H9 (cell line): ENCODE measurements at regions not wholly inside any gene's neighbourhood (a gene's known extent, or its start where the extent isn't known, plus 50 kb on each side); places are given as distances from the start of the nearest gene placed in this dataset.

Experiments
- DNase-seq: peaks from one replicate; pipeline ENCODE4 v3.0.0-alpha.2; 2017
- H2AFZ ChIP-seq: one replicate; pipeline ENCODE4 v1.6.1; 2013; ENCODE audit warnings: mild to moderate bottlenecking, low read length, control low read depth, moderate library complexity
- H2AK5ac ChIP-seq: 2 replicates; pipeline ENCODE4 v1.6.1; 2013; ENCODE audit warnings: low read length, control low read depth, mixed read lengths; ENCODE audit not compliant: insufficient read length
- H2BK120ac ChIP-seq: one replicate; pipeline ENCODE4 v1.6.1; 2013; ENCODE audit warnings: low read depth, mild to moderate bottlenecking, low read length, control low read depth, inconsistent platforms; ENCODE audit not compliant: poor library complexity, severe bottlenecking
- H2BK12ac ChIP-seq: 2 replicates; pipeline ENCODE4 v1.6.1; 2013; ENCODE audit warnings: low read length, control low read depth, mixed read lengths, low read depth; ENCODE audit not compliant: insufficient read length
- H2BK15ac ChIP-seq: 2 replicates; pipeline ENCODE4 v1.6.1; 2013; ENCODE audit warnings: low read depth, low read length, control low read depth
- H2BK20ac ChIP-seq: one replicate; pipeline ENCODE4 v1.6.1; 2013; ENCODE audit warnings: low read depth, mild to moderate bottlenecking, low read length, control low read depth, inconsistent platforms; ENCODE audit not compliant: poor library complexity, severe bottlenecking
- H2BK5ac ChIP-seq: 2 replicates; pipeline ENCODE4 v1.6.1; 2013; ENCODE audit warnings: low read length, control low read depth, mixed read lengths; ENCODE audit not compliant: insufficient read length
- H3K14ac ChIP-seq: 2 replicates; pipeline ENCODE4 v1.6.1; 2013; ENCODE audit warnings: low read length, control low read depth; ENCODE audit not compliant: insufficient read depth
- H3K18ac ChIP-seq: 2 replicates; pipeline ENCODE4 v1.6.1; 2013; ENCODE audit warnings: low read depth, mild to moderate bottlenecking, mixed read lengths, low read length, control low read depth; ENCODE audit not compliant: insufficient read length
- H3K23ac ChIP-seq: 2 replicates; pipeline ENCODE4 v1.6.1; 2013; ENCODE audit warnings: low read length, control low read depth, mixed read lengths, low read depth; ENCODE audit not compliant: insufficient read length
- H3K23me2 ChIP-seq: 2 replicates; pipeline ENCODE4 v1.6.1; 2013; ENCODE audit warnings: low read depth, mild to moderate bottlenecking, mixed read lengths, low read length, control low read depth; ENCODE audit not compliant: insufficient read length, poor library complexity, severe bottlenecking
- H3K27ac ChIP-seq: 2 replicates; pipeline ENCODE4 v1.5.1; 2013; ENCODE audit warnings: low read length, control low read depth, mixed read lengths, low read depth; ENCODE audit not compliant: insufficient read length
- H3K27me3 ChIP-seq: 2 replicates; pipeline ENCODE4 v1.6.1; 2013; ENCODE audit warnings: low read length, control low read depth, inconsistent platforms; ENCODE audit not compliant: insufficient read depth
- H3K4ac ChIP-seq: 2 replicates; pipeline ENCODE4 v1.6.1; 2013; ENCODE audit warnings: low read depth, mild to moderate bottlenecking, control low read depth, inconsistent platforms, low read length, moderate library complexity
- H3K4me1 ChIP-seq: 2 replicates; pipeline ENCODE4 v1.6.1; 2013; ENCODE audit warnings: low read length, control low read depth, inconsistent platforms; ENCODE audit not compliant: insufficient read depth
- H3K4me2 ChIP-seq: 2 replicates; pipeline ENCODE4 v1.6.1; 2013; ENCODE audit warnings: low read length, control low read depth, mixed read lengths; ENCODE audit not compliant: insufficient read length, insufficient read depth
- H3K56ac ChIP-seq: 2 replicates; pipeline ENCODE4 v1.6.1; 2013; ENCODE audit warnings: low read depth, mild to moderate bottlenecking, mixed read lengths, low read length, control low read depth; ENCODE audit not compliant: insufficient read length
- H3K79me1 ChIP-seq: 2 replicates; pipeline ENCODE4 v1.6.1; 2013; ENCODE audit warnings: low read depth, mild to moderate bottlenecking, moderate library complexity, low read length, control low read depth, inconsistent platforms; ENCODE audit not compliant: insufficient read depth, poor library complexity, severe bottlenecking
- H3K79me2 ChIP-seq: 2 replicates; pipeline ENCODE4 v1.6.1; 2013; ENCODE audit warnings: low read length, control low read depth, inconsistent platforms; ENCODE audit not compliant: insufficient read depth
- H3K9ac ChIP-seq: 2 replicates; pipeline ENCODE4 v1.6.1; 2013; ENCODE audit warnings: low read length, control low read depth, mixed read lengths; ENCODE audit not compliant: insufficient read length; ENCODE audit errors: extremely low read depth
- H3K9me3 ChIP-seq: one replicate; pipeline ENCODE4 v1.6.1; 2013; ENCODE audit warnings: low read depth, low read length, inconsistent platforms; ENCODE audit not compliant: control insufficient read depth
- H3T11ph ChIP-seq: one replicate; pipeline ENCODE4 v1.6.1; 2013; ENCODE audit warnings: mild to moderate bottlenecking, low read length, control low read depth, inconsistent platforms
- H4K20me1 ChIP-seq: one replicate; pipeline ENCODE4 v1.6.1; 2013; ENCODE audit not compliant: control insufficient read depth, insufficient read length, insufficient read depth
- H4K5ac ChIP-seq: 2 replicates; pipeline ENCODE4 v1.6.1; 2013; ENCODE audit warnings: low read depth, mild to moderate bottlenecking, mixed read lengths, low read length, control low read depth; ENCODE audit not compliant: insufficient read length
- H4K8ac ChIP-seq: replicated peaks from 2 replicates; pipeline ENCODE4 v1.6.1; 2013; ENCODE audit warnings: low read length, control low read depth, mixed read lengths, low read depth; ENCODE audit not compliant: insufficient read length
- H4K91ac ChIP-seq: 2 replicates; pipeline ENCODE4 v1.6.1; 2013; ENCODE audit warnings: low read depth, mild to moderate bottlenecking, moderate library complexity, mixed read lengths, low read length, control low read depth; ENCODE audit not compliant: insufficient read length
- H3K27ac Mint-ChIP-seq, 3 experiments: 2 replicates in 2 of 3; 3 replicates in 1 of 3; pipeline ENCODE4 v1.8.0; 2020 to 2021; ENCODE audit warnings: mixed read lengths in 3 of 3, mild to moderate bottlenecking in 1 of 3, moderate library complexity in 1 of 3
- H3K27me3 Mint-ChIP-seq: 2 replicates; pipeline ENCODE4 v1.8.0; 2021; ENCODE audit warnings: low read depth, mild to moderate bottlenecking, moderate library complexity, mixed read lengths
- H3K36me3 Mint-ChIP-seq, 3 experiments: 2 replicates in 2 of 3; 3 replicates in 1 of 3; pipeline ENCODE4 v1.8.0; 2020 to 2021; ENCODE audit warnings: low read depth in 3 of 3, mixed read lengths in 3 of 3; ENCODE audit not compliant: insufficient read depth in 1 of 3
- H3K4me1 Mint-ChIP-seq, 2 experiments: 2 replicates each; pipeline ENCODE4 v1.8.0; 2020; ENCODE audit warnings: mixed read lengths in 2 of 2
- H3K4me3 Mint-ChIP-seq, 2 experiments: 2 replicates in 1 of 2; 3 replicates in 1 of 2; pipeline ENCODE4 v1.8.0; 2020 to 2021; ENCODE audit warnings: mild to moderate bottlenecking in 2 of 2, mixed read lengths in 2 of 2, moderate library complexity in 1 of 2
- H3K9me3 Mint-ChIP-seq, 2 experiments: 2 replicates in 1 of 2; 3 replicates in 1 of 2; pipeline ENCODE4 v1.8.0; 2020; ENCODE audit warnings: mild to moderate bottlenecking in 2 of 2, mixed read lengths in 2 of 2, moderate library complexity in 1 of 2
- WGBS: extraction: QIAGEN DNeasy Blood & Tissue Kit; methylation state at CpG from one replicate; pipeline ENCODE4 v1.1.7; 2013; ENCODE audit warnings: missing lambda C conversion rate, low lambda C conversion rate, mixed read lengths; ENCODE audit not compliant: insufficient read length; ENCODE audit errors: extremely low coverage; 5-methylcytosine and 5-hydroxymethylcytosine counted together
- TF ChIP-seq, protein P1 (sequence below): fragments of 200-600 bp; sonication (generic); conservative IDR thresholded peaks from 3 replicates; pipeline ENCODE4 v1.8.0; 2021; ENCODE audit warnings: antibody characterized with exemption, mild to moderate bottlenecking

DNA sequence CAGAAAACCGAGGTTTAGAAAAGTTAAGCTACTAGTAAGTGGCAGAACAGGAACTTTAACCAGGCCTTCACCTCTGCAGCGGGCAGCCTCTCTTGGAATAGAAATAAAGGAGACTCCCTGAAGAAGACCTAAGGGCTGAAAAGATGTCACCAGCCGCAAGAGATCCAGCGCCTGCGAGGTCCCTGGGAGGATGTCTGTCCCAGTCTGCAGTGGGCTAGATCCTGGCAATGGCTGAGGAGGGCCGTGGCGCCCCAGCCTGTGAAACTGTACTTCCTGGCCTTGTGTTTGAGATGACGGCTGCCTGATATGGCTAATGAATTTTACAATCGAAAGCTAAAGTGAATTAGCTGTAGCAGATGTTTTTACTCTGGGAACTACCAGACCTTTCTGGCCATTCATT is 300.6 kb upstream of the SALL3 start:
- no peaks in the 10 kb centered on the region; a peak in 1 of 5 replicates for H3K9me3 Mint-ChIP-seq
- no peaks in the 10 kb centered on the region for H3K79me1 ChIP-seq
- no peak for DNase-seq
- H3K4me1 ChIP-seq, result no peaks in the 10 kb centered on the region
- no peak overlapping the region for H2BK20ac ChIP-seq
- no peak overlapping the region for H2AFZ ChIP-seq
- H4K8ac ChIP-seq, result no peak overlapping the region
- no CpG with 5 or more reads among the region's 9 CpGs for WGBS
- H3K23ac ChIP-seq, result no peak overlapping the region
- H4K20me1 ChIP-seq, result no peaks in the 10 kb centered on the region
- no peaks in the 10 kb centered on the region for H3K27me3 ChIP-seq
- peaks cover 1% of the 10 kb centered on the region; the same call in 1 of the 2 replicates for H3K27me3 Mint-ChIP-seq
- TF ChIP-seq, protein P1, sequence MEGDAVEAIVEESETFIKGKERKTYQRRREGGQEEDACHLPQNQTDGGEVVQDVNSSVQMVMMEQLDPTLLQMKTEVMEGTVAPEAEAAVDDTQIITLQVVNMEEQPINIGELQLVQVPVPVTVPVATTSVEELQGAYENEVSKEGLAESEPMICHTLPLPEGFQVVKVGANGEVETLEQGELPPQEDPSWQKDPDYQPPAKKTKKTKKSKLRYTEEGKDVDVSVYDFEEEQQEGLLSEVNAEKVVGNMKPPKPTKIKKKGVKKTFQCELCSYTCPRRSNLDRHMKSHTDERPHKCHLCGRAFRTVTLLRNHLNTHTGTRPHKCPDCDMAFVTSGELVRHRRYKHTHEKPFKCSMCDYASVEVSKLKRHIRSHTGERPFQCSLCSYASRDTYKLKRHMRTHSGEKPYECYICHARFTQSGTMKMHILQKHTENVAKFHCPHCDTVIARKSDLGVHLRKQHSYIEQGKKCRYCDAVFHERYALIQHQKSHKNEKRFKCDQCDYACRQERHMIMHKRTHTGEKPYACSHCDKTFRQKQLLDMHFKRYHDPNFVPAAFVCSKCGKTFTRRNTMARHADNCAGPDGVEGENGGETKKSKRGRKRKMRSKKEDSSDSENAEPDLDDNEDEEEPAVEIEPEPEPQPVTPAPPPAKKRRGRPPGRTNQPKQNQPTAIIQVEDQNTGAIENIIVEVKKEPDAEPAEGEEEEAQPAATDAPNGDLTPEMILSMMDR, result no peak
- no peak overlapping the region for H3K9ac ChIP-seq
- H3K18ac ChIP-seq, result no peak overlapping the region
- no peak overlapping the region for H3K27ac Mint-ChIP-seq
- no peak overlapping the region for H3K27ac ChIP-seq
- H3K79me2 ChIP-seq, result no peaks in the 10 kb centered on the region
- H3K36me3 Mint-ChIP-seq, result peaks cover 0 to 2% (median 0%) of the 10 kb centered on the region in 3 experiments; a peak in 2 of 7 replicates
- H2BK12ac ChIP-seq, result no peak overlapping the region
- no peak overlapping the region for H3K14ac ChIP-seq
- H4K5ac ChIP-seq, result no peak overlapping the region
- no peaks in the 10 kb centered on the region for H3K23me2 ChIP-seq
- no peak overlapping the region for H3K4me3 Mint-ChIP-seq
- no peak overlapping the region for H3K56ac ChIP-seq
- H3K4me1 Mint-ChIP-seq, result peaks cover 4 to 7% of the 10 kb centered on the region in 2 experiments; a peak in 2 of 4 replicates
- H2BK5ac ChIP-seq, result no peak overlapping the region
- no peak overlapping the region for H3T11ph ChIP-seq
- no peak overlapping the region for H4K91ac ChIP-seq
- no peaks in the 10 kb centered on the region for H3K9me3 ChIP-seq
- no peak overlapping the region for H2BK15ac ChIP-seq
- no peak overlapping the region for H3K4me2 ChIP-seq
- no peak overlapping the region for H3K4ac ChIP-seq
- H2BK120ac ChIP-seq, result no peak overlapping the region
- no peak overlapping the region for H2AK5ac ChIP-seq
